HCEC 1CT (cell line): ENCODE measurements at regions not wholly inside any gene's neighbourhood (a gene's known extent, or its start where the extent isn't known, plus 50 kb on each side); places are given as distances from the start of the nearest gene placed in this dataset.

Source experiments
- DNase-seq: peaks from one replicate; pipeline ENCODE4 v3.0.0-alpha.2; 2017

GRCh38 chr2:60290509-60290908 lies 262.9 kb downstream of the BCL11A start:
- no peak for DNase-seq

GRCh38 chr2:60285626-60286316 lies 267.7 kb downstream of the BCL11A start:
- no peak for DNase-seq

GRCh38 chr2:60283626-60284025 lies 269.8 kb downstream of the BCL11A start:
- DNase-seq, result no peak

- DNase-seq, result no peak
Measured at GRCh38 chr2:60282886-60283285, 270.6 kb downstream of the BCL11A start.

- no peak for DNase-seq
Measured at GRCh38 chr2:60281730-60282129, 271.7 kb downstream of the BCL11A start.

- no peak for DNase-seq
Measured at GRCh38 chr2:60280238-60280637, 273.2 kb downstream of the BCL11A start.

- DNase-seq, result no peak
Measured at GRCh38 chr2:60278906-60279305, 274.5 kb downstream of the BCL11A start.

- DNase-seq, result no peak
Measured at GRCh38 chr2:60275958-60276357, 277.5 kb downstream of the BCL11A start.

GRCh38 chr2:60273836-60274235 lies 279.6 kb downstream of the BCL11A start:
- DNase-seq, result no peak

GRCh38 chr2:60271713-60272112 lies 281.7 kb downstream of the BCL11A start:
- DNase-seq, result no peak

GRCh38 chr2:60271131-60271530 lies 282.3 kb downstream of the BCL11A start:
- DNase-seq, result no peak

GRCh38 chr2:60268661-60269060 lies 284.8 kb downstream of the BCL11A start:
- DNase-seq, result no peak

- no peak for DNase-seq
Measured at GRCh38 chr2:60268032-60268431, 285.4 kb downstream of the BCL11A start.

- no peak for DNase-seq
Measured at GRCh38 chr2:60267122-60267521, 286.3 kb downstream of the BCL11A start.

- no peak for DNase-seq
Measured at GRCh38 chr2:60262178-60262577, 291.3 kb downstream of the BCL11A start.

GRCh38 chr2:60260639-60261296 lies 292.7 kb downstream of the BCL11A start:
- DNase-seq, result no peak

- DNase-seq, result no peak
Measured at GRCh38 chr2:60259781-60260180, 293.7 kb downstream of the BCL11A start.

GRCh38 chr2:60252581-60253150 lies 300.8 kb downstream of the BCL11A start:
- DNase-seq, result no peak

GRCh38 chr2:60251247-60251646 lies 302.2 kb downstream of the BCL11A start:
- no peak for DNase-seq

GRCh38 chr2:60249879-60250278 lies 303.6 kb downstream of the BCL11A start:
- no peak for DNase-seq

- DNase-seq, result no peak
Measured at GRCh38 chr2:60247471-60247870, 306.0 kb downstream of the BCL11A start.

- DNase-seq, result no peak
Measured at GRCh38 chr2:60246583-60246982, 306.9 kb downstream of the BCL11A start.

- no peak for DNase-seq
Measured at GRCh38 chr2:60234274-60234986, 319.0 kb downstream of the BCL11A start.

GRCh38 chr2:60230596-60230995 lies 322.9 kb downstream of the BCL11A start:
- DNase-seq, result no peak
